HuH-7 (cell line): ENCODE measurements at regions not wholly inside any gene's neighbourhood (a gene's known extent, or its start where the extent isn't known, plus 50 kb on each side); places are given as distances from the start of the nearest gene placed in this dataset.

ENCODE experiments used
- DNase-seq: peaks from one replicate; pipeline ENCODE4 v3.0.0; 2011; ENCODE audit warnings: low spot score

DNA sequence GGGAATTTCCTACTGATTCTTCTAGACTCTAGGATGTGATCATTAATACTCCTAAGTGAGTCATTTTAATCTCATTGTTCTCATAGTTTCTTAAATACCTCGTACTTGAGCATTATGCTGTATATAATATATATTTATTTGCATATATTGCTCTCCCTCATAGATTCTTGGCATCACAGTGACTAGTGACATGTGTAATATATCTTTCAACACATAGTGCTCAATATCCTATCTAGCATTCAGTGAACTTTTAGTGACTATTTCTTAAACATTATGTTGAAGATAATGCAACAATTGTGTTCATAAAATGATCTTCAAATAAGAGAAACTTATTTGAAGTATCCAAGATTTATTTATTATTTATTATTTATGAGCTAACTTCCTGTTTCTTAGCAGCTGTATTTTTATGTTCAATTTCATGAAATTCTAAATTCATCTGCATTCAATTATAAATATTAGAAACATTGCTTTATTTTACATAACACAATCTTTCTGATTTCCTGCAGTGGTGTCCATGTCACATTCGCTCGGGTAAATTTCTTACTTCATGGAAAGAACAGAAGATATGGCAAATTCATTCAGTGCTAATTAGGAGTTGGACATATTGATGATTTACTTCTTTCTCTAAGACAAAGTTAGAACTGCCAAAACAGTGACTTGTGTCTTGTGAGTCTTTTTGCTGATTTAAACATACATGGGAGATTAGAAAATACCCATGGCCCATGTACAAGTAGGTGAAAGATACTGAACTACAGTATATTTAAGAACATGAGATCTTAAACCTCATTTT is 1095.5 kb upstream of the IGFBP7 start:
- DNase-seq, result no peak

DNA sequence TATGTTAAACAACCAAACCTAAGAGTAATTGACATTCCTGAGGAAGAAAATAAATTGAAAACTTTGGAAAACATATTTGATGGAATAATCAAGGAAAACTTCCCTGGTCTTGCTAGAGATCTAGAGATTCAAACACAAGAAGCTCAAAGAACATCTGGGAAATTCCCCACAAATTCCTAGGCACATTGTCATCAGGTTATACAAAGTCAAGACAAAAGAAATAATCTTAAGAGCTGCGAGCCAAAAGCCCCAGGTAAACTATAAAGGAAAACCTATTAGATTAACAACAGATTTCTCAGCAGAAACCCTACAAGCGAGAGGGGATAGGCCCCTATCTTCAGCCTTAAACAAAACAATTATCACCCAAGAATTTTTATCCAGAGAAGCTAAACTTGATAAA is 1082.0 kb upstream of the IGFBP7 start:
- DNase-seq, result no peak

- no peak for DNase-seq
Measured at GRCh38 chr4:58191109-58191508, 1080.9 kb upstream of the IGFBP7 start.

GRCh38 chr4:58188316-58188715 is 1078.1 kb upstream of the IGFBP7 start:
- DNase-seq, result no peak

- DNase-seq, result no peak
Measured at GRCh38 chr4:58175024-58175423, 1064.8 kb upstream of the IGFBP7 start.

DNA sequence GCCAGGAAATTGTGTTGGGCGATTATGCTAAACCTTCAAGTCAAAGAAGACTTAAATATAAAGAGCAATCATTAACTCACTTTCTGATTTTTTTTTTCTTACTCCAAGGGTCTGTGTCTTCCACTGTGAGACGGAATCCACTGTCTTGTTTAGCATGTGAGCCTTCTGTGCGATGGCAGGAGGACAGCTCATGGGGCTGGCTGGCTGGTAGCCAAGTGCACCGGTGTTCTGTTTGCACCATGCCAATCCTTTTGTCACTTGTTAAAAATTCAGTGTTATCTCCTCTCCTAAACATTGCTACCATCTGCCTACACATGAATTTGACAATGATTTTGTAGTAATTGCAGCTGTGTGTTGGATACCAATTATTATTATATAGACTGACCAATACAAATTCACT is 1056.3 kb upstream of the IGFBP7 start:
- no peak for DNase-seq

GRCh38 chr4:58163156-58163555 is 1053.0 kb upstream of the IGFBP7 start:
- DNase-seq, result no peak

- no peak for DNase-seq
Measured at GRCh38 chr4:58149404-58150085, 1039.4 kb upstream of the IGFBP7 start.

- no peak for DNase-seq
Measured at GRCh38 chr4:58144721-58145120, 1034.5 kb upstream of the IGFBP7 start.

- no peak for DNase-seq
Measured at GRCh38 chr4:58138786-58139668, 1028.8 kb upstream of the IGFBP7 start.

- DNase-seq, result no peak
Measured at GRCh38 chr4:58136604-58137003, 1026.4 kb upstream of the IGFBP7 start.

- no peak for DNase-seq
Measured at GRCh38 chr4:58127680-58128079, 1017.5 kb upstream of the IGFBP7 start.

GRCh38 chr4:58119298-58119697 is 1009.1 kb upstream of the IGFBP7 start:
- DNase-seq, result no peak

- no peak for DNase-seq
Measured at GRCh38 chr4:58113126-58113525, 1002.9 kb upstream of the IGFBP7 start.

- no peak for DNase-seq
Measured at GRCh38 chr4:58111818-58112217, 1001.6 kb upstream of the IGFBP7 start.

GRCh38 chr4:58093352-58093751 is 983.2 kb upstream of the IGFBP7 start:
- DNase-seq, result no peak

- no peak for DNase-seq
Measured at GRCh38 chr4:58090539-58090938, 980.4 kb upstream of the IGFBP7 start.

DNA sequence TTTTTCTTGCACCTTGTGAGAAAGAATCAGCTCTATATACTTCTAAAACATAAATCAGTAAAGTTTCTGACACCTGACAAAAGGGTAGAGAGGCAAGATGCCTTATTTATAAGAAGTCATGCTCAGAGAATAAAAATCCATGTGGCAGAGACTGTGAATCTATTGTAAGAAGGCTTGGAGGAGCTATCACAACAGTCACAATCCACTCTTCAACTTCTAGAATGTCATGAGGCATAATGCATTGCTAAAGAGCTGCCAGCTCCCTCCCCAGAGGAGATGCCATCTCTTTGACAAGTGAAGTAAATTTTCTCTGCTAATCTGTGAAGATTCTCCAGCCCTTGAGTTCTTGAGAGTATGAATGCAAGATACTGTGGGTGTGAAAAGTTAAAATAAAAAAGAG is 971.2 kb upstream of the IGFBP7 start:
- DNase-seq, result no peak

GRCh38 chr4:58075724-58076123 is 965.5 kb upstream of the IGFBP7 start:
- DNase-seq, result no peak

DNA sequence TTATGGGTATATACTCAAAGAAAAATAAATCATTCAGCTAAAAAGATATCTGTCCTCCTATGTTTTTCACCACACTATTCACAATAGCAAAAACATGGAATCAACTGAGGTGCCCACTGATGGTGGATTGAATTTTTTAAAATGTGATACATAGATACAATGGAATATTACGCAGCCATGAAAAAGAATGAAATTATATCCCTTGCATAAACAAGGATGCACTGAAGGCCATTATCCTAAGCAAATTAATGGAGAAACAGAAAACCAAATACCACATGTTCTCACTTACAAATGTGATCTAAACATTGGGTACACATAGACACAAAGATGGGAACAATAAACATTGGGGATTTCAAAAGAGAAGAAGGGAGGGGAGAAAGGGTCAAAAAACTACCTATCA is 964.2 kb upstream of the IGFBP7 start:
- no peak for DNase-seq

GRCh38 chr4:58070726-58071125 is 960.5 kb upstream of the IGFBP7 start:
- DNase-seq, result no peak

DNA sequence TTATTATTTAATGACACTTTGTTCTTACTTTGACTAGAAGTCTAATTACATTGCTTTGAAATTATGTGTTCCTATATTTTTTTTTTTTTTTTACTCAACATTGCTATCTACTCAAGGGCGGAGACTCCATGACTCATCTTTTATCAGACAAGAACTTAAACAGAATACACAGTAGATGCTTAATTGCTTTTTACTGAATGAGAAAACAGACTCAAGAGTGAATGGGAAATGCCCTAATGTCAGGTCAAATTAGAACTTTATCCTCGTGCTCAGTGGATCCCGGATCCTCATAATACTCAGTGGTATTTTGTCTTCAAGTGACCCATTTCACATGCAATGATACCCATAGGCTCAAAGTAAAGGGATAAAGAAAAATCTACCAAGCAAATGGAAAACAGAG is 954.5 kb upstream of the IGFBP7 start:
- DNase-seq, result no peak
